Activated naive CD4-positive, alpha-beta T cell treated with anti-CD3 and anti-CD28 coated beads, Interleukin-2, amount 50 U/mL, for 16 hours (primary cell): ENCODE measurements at regions not wholly inside any gene's neighbourhood (a gene's known extent, or its start where the extent isn't known, plus 50 kb on each side); places are given as distances from the start of the nearest gene placed in this dataset.
A peak's percentile ranks its signal among the peaks of the same experiment; 100 is the strongest.

ENCODE experiments used
- DNase-seq: peaks from one replicate; pipeline ENCODE4 v3.0.0-alpha.2; 2020

- DNase-seq, result no peak
Observed at GRCh38 chr14:65187421-65188049, 85.2 kb upstream of the MAX start.

- no peak for DNase-seq
Observed at GRCh38 chr14:65190312-65190711, 88.0 kb upstream of the MAX start.

- no peak for DNase-seq
Observed at GRCh38 chr14:65191716-65192115, 89.4 kb upstream of the MAX start.

DNA sequence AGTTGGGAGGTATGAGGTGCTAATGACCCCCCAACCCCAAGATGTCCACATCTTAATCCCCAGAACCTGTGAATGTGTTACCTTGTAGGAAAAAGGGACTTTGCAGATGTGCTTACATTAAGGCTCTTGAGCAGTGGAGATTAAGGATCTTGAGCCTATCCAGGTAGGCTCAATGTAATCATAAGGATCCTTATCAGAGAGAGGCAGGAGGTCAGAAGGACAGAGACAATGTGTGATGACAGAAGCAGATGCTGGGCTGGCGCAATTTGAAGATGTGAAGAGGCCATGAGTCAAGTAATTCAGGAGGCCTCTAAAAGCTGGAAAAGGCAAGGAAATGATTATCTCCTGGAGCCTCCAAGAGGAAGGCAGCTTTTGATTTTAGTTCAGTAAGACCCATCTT is 90.4 kb upstream of the MAX start:
- no peak for DNase-seq

DNA sequence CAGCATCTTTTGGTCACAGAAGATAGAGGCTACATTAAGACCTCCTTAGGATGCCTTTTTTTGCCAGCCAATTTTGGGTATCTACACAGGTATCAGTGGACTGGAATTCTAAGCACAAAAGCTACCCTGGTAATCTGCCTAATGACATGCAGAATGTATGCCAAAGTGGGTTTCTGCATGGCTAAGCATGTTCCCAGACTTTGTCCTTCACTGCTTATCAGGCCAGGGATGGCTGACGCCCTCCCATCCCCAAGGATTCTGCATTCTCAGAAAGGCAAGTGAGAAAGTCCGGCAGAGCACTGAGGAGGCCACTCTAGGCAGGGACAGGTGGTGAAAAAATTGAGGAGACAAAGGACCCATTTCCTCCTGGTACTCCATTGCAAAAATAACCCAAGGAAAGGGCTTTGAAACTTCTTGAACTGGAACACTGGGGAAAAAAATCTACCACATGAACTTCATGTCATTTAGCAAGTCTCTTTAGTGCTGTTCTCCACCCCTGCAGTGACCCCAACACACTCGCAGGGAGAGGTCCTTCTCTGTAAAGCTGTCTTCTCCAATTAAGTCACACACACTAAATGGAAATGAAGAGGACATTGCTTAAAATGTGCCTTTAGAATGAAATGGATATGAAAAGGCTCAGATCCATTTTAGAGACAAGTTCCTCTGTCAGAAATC is 91.7 kb upstream of the MAX start:
- DNase-seq, result no peak

- no peak for DNase-seq
Observed at GRCh38 chr14:65195042-65195719, 92.9 kb upstream of the MAX start.

- DNase-seq, result no peak
Observed at GRCh38 chr14:65198346-65198745, 96.0 kb upstream of the MAX start.

- DNase-seq, result no peak
Observed at GRCh38 chr14:65200454-65200853, 98.1 kb upstream of the MAX start.

DNA sequence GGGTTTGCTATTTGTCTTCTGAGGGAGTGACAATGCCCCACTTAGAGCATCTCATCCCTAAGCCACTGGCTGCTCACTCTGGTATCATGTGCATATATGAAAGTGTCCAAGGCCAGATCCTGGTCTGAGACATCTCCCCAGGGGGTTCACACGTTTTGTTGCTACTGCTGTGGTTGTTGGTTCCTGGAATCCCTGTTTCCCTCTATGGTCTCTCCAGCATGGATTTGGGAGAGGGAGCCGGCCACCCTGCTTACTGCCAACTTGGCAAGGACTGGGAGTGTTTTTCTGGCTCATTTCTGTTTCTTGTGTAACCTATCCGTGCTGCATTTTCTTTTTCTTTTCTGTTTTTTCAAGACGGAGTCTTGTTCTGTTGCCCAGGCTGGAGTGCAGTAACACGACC is 101.3 kb upstream of the MAX start:
- DNase-seq, result no peak

DNA sequence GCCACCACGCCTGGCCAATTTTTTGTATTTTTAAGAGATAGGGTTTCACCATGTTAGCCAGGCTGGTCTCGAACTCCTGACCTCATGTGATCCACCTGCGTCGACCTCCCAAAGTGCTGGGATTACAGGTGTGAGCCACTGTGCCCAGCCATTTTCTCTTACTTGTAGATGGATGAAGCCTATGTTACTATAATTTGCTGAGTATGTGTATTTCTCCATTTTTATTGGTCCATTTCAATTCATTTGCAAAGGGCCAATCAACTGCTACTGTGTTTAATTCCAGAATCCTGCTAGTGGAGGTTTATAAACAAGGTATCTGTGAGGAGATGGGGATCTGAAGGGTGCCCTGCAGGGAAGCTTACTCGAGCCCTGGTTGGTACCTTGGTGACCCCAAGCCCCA is 101.7 kb upstream of the MAX start:
- DNase-seq, result no peak

DNA sequence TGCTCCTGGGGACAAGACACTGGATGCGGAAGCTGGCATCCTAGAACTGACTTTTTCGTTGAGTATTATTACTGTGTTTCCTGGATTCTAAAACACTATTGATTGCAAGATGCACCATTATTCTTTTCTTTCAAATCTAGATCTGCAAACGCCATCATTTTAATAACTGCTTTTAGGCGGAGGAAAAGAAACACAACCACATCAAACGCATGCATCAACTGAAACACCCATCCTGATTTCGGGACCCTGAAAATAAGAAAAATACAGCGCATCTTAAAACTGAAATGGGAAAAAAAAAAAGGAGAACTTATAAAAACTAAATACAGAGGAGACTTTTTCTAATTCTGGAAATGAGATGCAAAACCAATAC is 103.7 kb upstream of the MAX start:
- DNase-seq, result no peak

GRCh38 chr14:65206448-65207096 is 104.3 kb upstream of the MAX start:
- no peak for DNase-seq

- DNase-seq, result no peak
Observed at GRCh38 chr14:65208548-65208947, 106.2 kb upstream of the MAX start.

GRCh38 chr14:65210118-65210821 is 108.0 kb upstream of the MAX start:
- DNase-seq, result no peak

GRCh38 chr14:65210822-65211182 is 108.5 kb upstream of the MAX start:
- DNase-seq, result no peak

- DNase-seq, result no peak
Observed at GRCh38 chr14:65211341-65211987, 109.1 kb upstream of the MAX start.

- no peak for DNase-seq
Observed at GRCh38 chr14:65213316-65213715, 111.0 kb upstream of the MAX start.

- DNase-seq, result no peak
Observed at GRCh38 chr14:65214741-65215140, 112.4 kb upstream of the MAX start.

GRCh38 chr14:65219353-65219752 is 117.0 kb upstream of the MAX start:
- DNase-seq, result no peak

DNA sequence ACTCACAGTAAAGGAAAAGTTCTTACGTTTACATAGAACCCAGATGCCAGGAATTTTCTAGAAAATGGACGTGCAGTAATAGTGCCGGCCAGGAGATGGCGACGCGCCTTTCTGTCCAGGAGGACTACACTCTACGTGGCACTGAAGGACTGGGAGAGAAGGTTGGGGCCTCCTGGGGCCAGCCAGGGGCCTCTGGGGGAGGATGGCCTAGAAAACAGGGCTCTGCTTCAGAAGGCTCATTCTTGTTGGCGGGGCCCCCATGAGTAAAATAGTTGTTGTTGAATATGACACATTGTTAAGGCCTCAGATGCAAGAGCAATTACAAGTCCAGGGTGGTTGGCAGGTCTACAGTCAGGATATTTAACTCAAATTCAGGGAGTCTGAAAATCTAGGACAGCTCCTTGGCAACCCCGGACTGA is 120.1 kb upstream of the MAX start:
- DNase-seq, result peak; percentile 57

GRCh38 chr14:65223636-65224035 is 121.3 kb upstream of the MAX start:
- DNase-seq, result no peak

GRCh38 chr14:65224799-65225198 is 122.5 kb upstream of the MAX start:
- no peak for DNase-seq
